Gastrocnemius medialis (tissue), 4 donors: ENCODE measurements at regions not wholly inside any gene's neighbourhood (a gene's known extent, or its start where the extent isn't known, plus 50 kb on each side); places are given as distances from the start of the nearest gene placed in this dataset.

Experiments used
- ATAC-seq, 2 donors: fragments of 150-250 bp; one replicate each; pipeline ENCODE4 v1.9.1; 2016
- DNase-seq, 2 donors: peaks; one replicate each; pipeline ENCODE4 v3.0.0-alpha.2; 2019
- H3K27ac ChIP-seq, 4 donors: fragments of 200-600 bp; sonication (generic); 1 replicate in 1 of 4; 2 replicates in 3 of 4; pipeline ENCODE4 v1.5.1; 2016 to 2018; ENCODE audit warnings: mild to moderate bottlenecking in 2 of 4, moderate library complexity in 1 of 4
- H3K27me3 ChIP-seq, 3 donors: fragments of 200-600 bp; sonication (generic) in 2 of 3; 1 replicate in 1 of 3; 2 replicates in 2 of 3; pipeline versions ENCODE4 v1.5.1 to v1.6.0; 2016 to 2019; ENCODE audit warnings: mild to moderate bottlenecking in 1 of 3, moderate library complexity in 1 of 3
- H3K36me3 ChIP-seq, 2 donors: fragments of 200-600 bp; sonication (generic) in 1 of 2; one replicate each; pipeline ENCODE4 v1.5.1; 2017 to 2018
- H3K4me1 ChIP-seq, 2 donors: fragments of 200-600 bp; sonication (generic) in 1 of 2; one replicate each; pipeline ENCODE4 v1.5.1; 2016 to 2017; ENCODE audit warnings: mild to moderate bottlenecking in 2 of 2
- H3K4me3 ChIP-seq, 4 donors: fragments of 200-600 bp; sonication (generic) in 3 of 4; 1 replicate in 1 of 4; 2 replicates in 3 of 4; pipeline ENCODE4 v1.5.1; 2016 to 2019; ENCODE audit warnings: mild to moderate bottlenecking in 2 of 4
- H3K9me3 ChIP-seq, 3 donors: fragments of 200-600 bp; sonication (generic) in 2 of 3; 1 replicate in 1 of 3; 2 replicates in 2 of 3; pipeline ENCODE4 v1.5.1; 2016 to 2019
- CTCF ChIP-seq, 5 experiments: fragments of 450-650 bp in 3 of 5; fragments of 200-600 bp in 2 of 5; sonication (generic) in 2 of 5; IDR thresholded peaks in 4 of 5; conservative IDR thresholded peaks in 1 of 5; 1 replicate in 4 of 5; 2 replicates in 1 of 5; pipeline ENCODE4 v1.5.1; 2016 to 2019; ENCODE audit warnings: antibody characterized with exemption in 5 of 5, mild to moderate bottlenecking in 3 of 5, moderate library complexity in 3 of 5
- POLR2A ChIP-seq, 2 donors: fragments of 450-650 bp; IDR thresholded peaks; one replicate each; pipeline ENCODE4 v1.6.1; 2017; ENCODE audit warnings: antibody characterized with exemption in 2 of 2, mild to moderate bottlenecking in 2 of 2, moderate library complexity in 2 of 2
- in situ Hi-C, 4 donors: fragments of 200-750 bp; cut with MboI; loops; one replicate each; pipeline versions ENCODE4 v1.15.0 to v1.8.0; 2017; ENCODE audit warnings: low sequenced_read_pairs in 4 of 4
- intact Hi-C: fragments of 100-400 bp; cut with DNase I; formaldehyde crosslinking; loops from one replicate; pipeline ENCODE4 v1.15.1; 2023; ENCODE audit warnings: low total_unique reads

GRCh38 chr17:5702951-5703510, 118.7 kb upstream of the NLRP1 start:
- no peak for ATAC-seq
- Histone ChIP-seq H3K36me3 (no peaks in the 10 kb centered on the region), H3K9me3 (no peaks in the 10 kb centered on the region), H3K4me3 (no peak overlapping the region), H3K27me3 (peaks cover 4 to 20% (median 7%) of the 10 kb centered on the region in 3 donors), H3K27ac (no peak overlapping the region), H3K4me1 (peaks cover 0 to 3% of the 10 kb centered on the region in 2 donors)
- TF ChIP-seq CTCF (IDR thresholded peaks at IDR 0.05 in 4 of 5, conservative IDR thresholded peaks at IDR 0.05 in 1 of 5) (no peak), POLR2A (IDR thresholded peaks at IDR 0.05) (no peak)
- DNase-seq, result no peak
- in situ Hi-C loops (loop anchor here in 3 of 4 donors (10.0 to 25.0 kb wide), 3 partner anchors 108 to 709 kb away; partner anchors contain the start of gene NLRP1 (in 1 of the 3)), intact Hi-C loops (no loop called here)

- no peaks in the 10 kb centered on the region for H3K9me3 ChIP-seq
- H3K27ac ChIP-seq, result no peak overlapping the region
- H3K36me3 ChIP-seq, result no peaks in the 10 kb centered on the region
- in situ Hi-C loops, result loop anchor here in 3 of 4 donors (10.0 to 25.0 kb wide), 3 partner anchors 109 to 709 kb away; partner anchors contain the start of gene NLRP1 (in 1 of the 3)
- H3K4me1 ChIP-seq, result peaks cover 0 to 3% of the 10 kb centered on the region in 2 donors
- intact Hi-C loops, result no loop called here
- TF ChIP-seq POLR2A (IDR thresholded peaks at IDR 0.05) (no peak), CTCF (IDR thresholded peaks at IDR 0.05 in 4 of 5, conservative IDR thresholded peaks at IDR 0.05 in 1 of 5) (no peak)
- H3K4me3 ChIP-seq, result no peak overlapping the region
- H3K27me3 ChIP-seq, result peaks cover 4 to 15% (median 7%) of the 10 kb centered on the region in 3 donors
- DNase-seq (no peak), ATAC-seq (no peak)
These were observed 119.4 kb upstream of the NLRP1 start for GRCh38 chr17:5703736-5704135.

- Histone ChIP-seq H3K4me1 (peaks cover 0 to 3% of the 10 kb centered on the region in 2 donors), H3K4me3 (no peak overlapping the region), H3K9me3 (no peaks in the 10 kb centered on the region), H3K36me3 (no peaks in the 10 kb centered on the region), H3K27me3 (peaks cover 2 to 7% (median 4%) of the 10 kb centered on the region in 3 donors), H3K27ac (no peak overlapping the region)
- intact Hi-C loops (no loop called here), in situ Hi-C loops (loop anchor here in 3 of 4 donors (10.0 to 25.0 kb wide), 3 partner anchors 110 to 707 kb away; partner anchors contain the start of gene NLRP1 (in 1 of the 3))
- ATAC-seq (no peak), DNase-seq (no peak)
- TF ChIP-seq CTCF (IDR thresholded peaks at IDR 0.05 in 4 of 5, conservative IDR thresholded peaks at IDR 0.05 in 1 of 5) (no peak), POLR2A (IDR thresholded peaks at IDR 0.05) (no peak)
These were observed 121.0 kb upstream of the NLRP1 start for GRCh38 chr17:5705081-5705875.

- no peak for TF ChIP-seq POLR2A (IDR thresholded peaks at IDR 0.05)
- no peak for TF ChIP-seq CTCF (IDR thresholded peaks at IDR 0.05 in 4 of 5, conservative IDR thresholded peaks at IDR 0.05 in 1 of 5)
- H3K4me1 ChIP-seq, result peaks cover 0 to 3% of the 10 kb centered on the region in 2 donors
- no peaks in the 10 kb centered on the region for H3K36me3 ChIP-seq
- no peak overlapping the region for H3K4me3 ChIP-seq
- in situ Hi-C loops (loop anchor here in 3 of 4 donors (10.0 to 25.0 kb wide), 3 partner anchors 111 to 706 kb away; partner anchors contain the start of gene NLRP1 (in 1 of the 3)), intact Hi-C loops (no loop called here)
- H3K27me3 ChIP-seq, result peaks cover 0 to 4% (median 3%) of the 10 kb centered on the region in 3 donors
- DNase-seq (no peak), ATAC-seq (no peak)
- H3K9me3 ChIP-seq, result no peaks in the 10 kb centered on the region
- no peak overlapping the region for H3K27ac ChIP-seq
These were observed 121.7 kb upstream of the NLRP1 start for GRCh38 chr17:5705876-5706576.
